H4 (cell line): ENCODE measurements at regions not wholly inside any gene's neighbourhood (a gene's known extent, or its start where the extent isn't known, plus 50 kb on each side); places are given as distances from the start of the nearest gene placed in this dataset.
"Not testable (repeated sequence)": the region's sequence is repeated elsewhere in the genome, so short reads cannot be mapped to it uniquely, and the experiment has no call there.

Experiments used
- DNase-seq: peaks from one replicate; pipeline ENCODE4 v3.0.0-alpha.2; 2015; ENCODE audit warnings: low spot score

- peak; percentile 5 for DNase-seq
Measured at GRCh38 chr6:111925296-111925695, 52.0 kb upstream of the FYN start.

- no peak for DNase-seq
Measured at GRCh38 chr6:111926731-111927302, 53.6 kb upstream of the FYN start.

- DNase-seq = no peak
Measured at GRCh38 chr6:111927321-111927720, 54.1 kb upstream of the FYN start.

DNA sequence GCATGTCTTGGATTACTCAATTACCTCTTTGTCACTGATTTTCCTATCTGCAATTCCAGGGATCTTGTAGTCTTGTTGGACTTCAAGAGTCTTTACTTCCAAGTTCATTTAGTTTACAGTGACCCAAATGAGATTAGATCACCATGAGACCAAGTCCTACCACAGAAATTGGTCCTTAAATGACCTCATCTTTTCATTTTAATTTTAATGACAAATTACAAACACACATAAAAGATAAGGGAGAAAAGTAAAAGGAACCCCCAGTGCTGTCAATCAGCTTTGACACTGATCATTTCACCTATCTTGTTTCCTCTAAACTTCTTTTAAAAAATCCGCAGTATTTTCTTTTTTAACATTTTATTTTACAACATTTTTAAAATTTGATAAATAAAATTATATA is 54.9 kb upstream of the FYN start:
- DNase-seq = no peak

- DNase-seq = not testable (repeated sequence)
Measured at GRCh38 chr6:111934611-111935010, 61.4 kb upstream of the FYN start.

GRCh38 chr6:111936718-111937117 is 63.5 kb upstream of the FYN start:
- DNase-seq = no peak

GRCh38 chr6:111938710-111939109 is 65.5 kb upstream of the FYN start:
- peak; percentile 29 for DNase-seq

GRCh38 chr6:111939902-111940301 is 66.7 kb upstream of the FYN start:
- DNase-seq = no peak

GRCh38 chr6:111940801-111941200 is 67.5 kb upstream of the FYN start:
- no peak for DNase-seq

GRCh38 chr6:111941686-111942330 is 68.6 kb upstream of the FYN start:
- DNase-seq = no peak

DNA sequence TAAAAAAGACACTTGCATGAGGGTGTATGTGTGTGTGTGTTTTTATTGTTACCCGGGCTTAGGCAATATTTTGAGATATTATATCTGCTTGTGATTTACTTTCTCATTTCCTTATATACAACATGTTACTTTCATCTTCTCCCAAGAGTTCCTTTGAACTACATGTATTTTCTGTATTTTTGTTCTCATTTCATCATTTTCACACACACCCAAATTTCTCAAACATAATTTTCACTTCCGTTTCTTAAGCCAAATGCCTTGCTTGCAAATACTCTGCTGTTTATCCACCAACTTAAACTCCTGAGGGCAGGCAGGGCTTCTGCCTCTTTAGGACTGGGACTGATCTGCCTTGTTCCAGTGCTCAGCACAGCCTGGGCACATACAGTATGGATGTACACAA is 69.3 kb upstream of the FYN start:
- no peak for DNase-seq

- DNase-seq = no peak
Measured at GRCh38 chr6:111943266-111943665, 70.0 kb upstream of the FYN start.

DNA sequence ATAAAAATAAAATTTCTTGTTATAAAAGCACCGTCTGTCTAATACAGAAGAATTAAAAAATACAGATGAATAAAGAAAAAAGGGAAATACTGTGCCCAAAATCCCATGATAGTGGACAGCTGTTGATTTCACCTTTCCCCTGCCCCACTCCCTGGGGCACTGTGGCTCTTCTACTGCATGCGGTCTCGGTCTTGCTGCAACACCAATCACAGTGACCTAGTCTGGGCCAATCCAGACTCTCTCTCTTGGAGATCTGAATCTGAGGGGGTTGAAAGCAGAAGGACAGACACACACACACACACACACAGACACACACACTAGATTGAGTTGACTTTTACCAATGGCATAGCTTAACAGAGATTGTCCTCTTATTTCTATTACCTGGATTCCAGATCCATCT is 70.5 kb upstream of the FYN start:
- DNase-seq = no peak

DNA sequence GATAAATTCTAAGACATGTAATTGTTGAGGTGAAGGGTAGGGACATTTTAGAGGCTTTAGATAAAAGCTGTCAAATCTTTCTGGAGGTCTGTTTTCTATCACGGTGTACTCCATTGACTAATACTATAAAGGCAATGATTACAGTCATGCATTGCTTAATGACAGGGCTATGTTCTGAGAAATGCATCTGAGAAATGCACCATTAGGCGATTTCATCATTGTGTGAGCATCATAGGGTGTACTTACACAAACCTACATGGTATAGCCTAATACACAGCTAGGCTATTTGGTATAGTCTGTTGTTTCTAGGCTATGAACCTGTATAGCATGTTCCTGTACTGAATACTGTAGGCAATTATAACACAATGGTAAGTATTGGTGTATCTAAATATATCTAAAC is 71.3 kb upstream of the FYN start:
- no peak for DNase-seq

DNA sequence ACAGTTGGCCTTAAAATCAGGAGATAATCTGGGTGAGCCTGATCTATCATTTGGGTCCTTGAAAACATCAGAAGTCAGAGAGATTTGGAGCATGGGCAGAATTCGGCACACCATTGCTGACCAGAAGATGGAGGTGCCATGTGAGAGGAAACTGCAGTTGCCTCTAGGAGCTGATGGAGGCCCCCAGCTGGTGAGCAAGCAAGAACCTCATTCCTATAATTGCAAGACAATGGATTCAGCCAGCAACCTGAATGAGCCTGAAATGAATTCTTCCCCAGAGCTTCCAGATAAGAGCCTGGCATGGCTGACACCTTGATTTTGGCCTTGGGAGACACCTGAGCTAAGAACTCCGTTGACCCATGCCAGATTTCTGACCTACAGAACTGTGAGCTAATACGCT is 76.3 kb upstream of the FYN start:
- no peak for DNase-seq

DNA sequence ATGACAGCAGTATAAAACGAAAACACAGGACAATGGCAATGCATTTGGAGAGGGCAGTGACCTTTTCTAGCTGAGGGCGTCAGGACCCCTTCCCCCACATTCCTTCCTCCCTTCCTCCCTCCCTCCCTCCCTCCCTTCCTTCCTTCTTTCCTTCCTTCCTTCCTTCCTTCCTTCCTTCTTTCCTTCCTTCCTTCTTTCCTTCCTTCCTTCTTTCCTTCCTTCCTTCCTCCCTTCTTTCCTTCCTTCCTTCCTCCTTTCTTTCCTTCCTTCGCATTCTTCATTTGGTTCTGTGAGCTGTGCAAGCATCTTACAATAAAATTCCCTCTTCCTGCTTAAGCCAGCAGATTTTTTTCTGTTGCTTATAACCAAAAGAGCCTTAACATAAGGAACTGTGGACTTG is 76.7 kb upstream of the FYN start:
- not testable (repeated sequence) for DNase-seq

DNA sequence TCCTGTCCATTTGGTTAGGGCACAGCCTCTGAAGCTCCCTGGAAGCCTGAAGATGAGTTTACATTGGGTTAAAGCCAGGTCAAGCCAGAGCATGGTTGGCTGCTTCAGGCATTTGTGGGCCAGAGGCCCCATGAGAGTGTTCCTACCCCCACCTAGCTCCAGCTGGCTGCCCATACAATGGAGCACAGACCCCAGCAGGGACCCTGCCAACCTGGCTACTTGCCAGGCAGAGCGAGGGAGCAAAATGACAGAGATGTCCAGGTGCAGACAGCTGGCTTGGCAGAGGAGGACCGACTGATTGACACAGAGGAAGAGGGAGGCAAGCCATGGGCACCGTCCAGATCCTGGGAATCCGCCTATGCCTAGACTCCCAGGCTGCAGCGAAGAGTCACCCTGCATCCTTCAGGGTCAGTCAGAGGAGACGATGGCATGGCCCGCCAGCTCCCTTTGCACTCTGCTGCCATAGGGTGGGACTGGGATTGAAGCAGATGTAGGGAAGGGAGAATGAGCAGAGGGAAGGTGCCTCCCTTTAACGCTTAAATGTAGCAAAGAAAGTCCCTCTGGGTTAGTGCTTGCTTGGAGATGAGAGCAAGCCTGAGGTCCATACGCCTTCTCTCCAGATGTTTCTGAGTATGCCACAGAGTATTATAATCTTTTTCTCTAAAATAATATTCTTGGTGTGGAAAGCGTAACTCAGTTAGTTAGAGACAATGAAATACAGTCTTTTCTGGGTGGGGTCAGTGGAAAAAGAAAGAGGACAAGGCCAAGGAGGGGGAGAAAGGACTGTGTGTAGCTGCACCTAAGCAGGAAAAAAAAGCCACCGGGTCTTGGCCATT is 77.6 kb upstream of the FYN start:
- no peak for DNase-seq

- DNase-seq = no peak
Measured at GRCh38 chr6:111951497-111952085, 78.3 kb upstream of the FYN start.

DNA sequence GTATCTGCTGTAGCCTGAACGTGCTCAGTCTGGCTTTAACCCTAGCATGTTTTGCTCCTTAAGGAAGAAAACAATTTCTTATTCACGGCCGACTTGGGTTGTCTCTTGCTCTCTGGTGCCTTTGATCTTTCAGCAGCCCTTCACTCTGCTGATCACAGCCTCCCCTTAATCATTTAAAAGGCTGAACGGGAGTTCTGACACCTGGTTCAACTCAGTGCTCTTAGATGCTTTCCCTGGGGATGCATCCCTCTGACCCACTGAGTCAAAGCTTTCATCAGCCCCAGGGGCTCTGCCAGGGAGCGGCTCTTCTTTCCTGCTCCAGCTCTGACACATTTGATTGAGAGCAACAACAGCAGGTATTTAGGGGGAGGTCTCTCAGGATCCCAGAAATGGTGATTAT is 79.0 kb upstream of the FYN start:
- DNase-seq = no peak

GRCh38 chr6:111952821-111953540 is 79.7 kb upstream of the FYN start:
- no peak for DNase-seq

DNA sequence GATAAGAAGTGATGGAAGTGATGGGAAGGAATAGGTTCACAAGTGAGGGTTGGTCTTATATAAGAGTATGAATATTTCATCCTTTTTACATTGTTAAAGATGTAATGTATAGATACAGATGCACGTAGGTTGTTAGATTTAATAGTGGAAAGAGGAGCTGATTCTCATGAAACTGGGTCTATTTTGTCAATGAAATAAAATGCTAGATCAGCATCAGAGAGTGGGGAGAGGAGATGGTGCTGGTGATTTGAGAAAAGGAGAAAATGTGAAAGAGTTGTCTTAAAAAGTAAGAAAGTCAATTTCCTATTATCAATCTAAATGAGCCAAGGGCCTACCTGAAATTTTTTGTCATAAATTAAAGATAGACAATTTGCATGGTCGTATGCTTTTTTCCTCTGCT is 82.8 kb upstream of the FYN start:
- no peak for DNase-seq
